A549 (cell line): ENCODE measurements at regions not wholly inside any gene's neighbourhood (a gene's known extent, or its start where the extent isn't known, plus 50 kb on each side); places are given as distances from the start of the nearest gene placed in this dataset.

Source experiments
- POLR2A ChIP-seq: IDR thresholded peaks from 2 replicates; pipeline ENCODE4 v1.6.1; 2012; ENCODE audit warnings: mild to moderate bottlenecking, low read length
- TP53 ChIP-seq: fragments of 250-450 bp; sonication (Bioruptor Pico); IDR thresholded peaks from 2 replicates; pipeline ENCODE4 v1.5.0; 2021; ENCODE audit warnings: mild to moderate bottlenecking, moderate library complexity
- TF ChIP-seq, protein P1 (sequence below): fragments of >200 bp; sonication (Bioruptor Twin); formaldehyde crosslinking; IDR thresholded peaks from 3 replicates; pipeline ENCODE4 v1.5.1; 2016
- TF ChIP-seq, protein P2 (sequence below): fragments of 450-650 bp; IDR thresholded peaks from 2 replicates; pipeline ENCODE4 v1.6.1; 2014; ENCODE audit warnings: antibody characterized with exemption
- TF ChIP-seq, protein P3 (sequence below): fragments of 200-600 bp; sonication (generic); IDR thresholded peaks from 2 replicates; pipeline ENCODE4 v1.6.1; 2016; ENCODE audit warnings: antibody characterized with exemption, mild to moderate bottlenecking, moderate library complexity

DNA sequence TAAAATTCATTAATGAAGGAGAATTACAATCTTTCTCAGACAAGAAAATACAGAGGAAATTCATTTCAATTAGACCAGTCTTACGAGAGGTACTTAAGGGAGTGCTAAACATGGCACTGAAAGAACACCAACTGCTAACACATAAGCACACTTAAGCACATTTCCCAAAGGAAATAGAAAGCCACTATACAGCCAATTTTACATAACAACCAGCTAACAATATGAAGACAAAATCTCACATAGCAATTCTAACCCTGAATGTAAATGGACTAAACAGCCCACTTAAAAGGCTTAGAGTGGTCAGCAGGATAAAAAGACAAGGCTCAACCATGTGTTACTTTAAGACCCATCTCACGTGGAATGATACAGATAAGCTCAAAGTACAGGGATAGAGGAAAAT lies 339.5 kb upstream of the LUZP2 start:
- TF ChIP-seq, protein P1, sequence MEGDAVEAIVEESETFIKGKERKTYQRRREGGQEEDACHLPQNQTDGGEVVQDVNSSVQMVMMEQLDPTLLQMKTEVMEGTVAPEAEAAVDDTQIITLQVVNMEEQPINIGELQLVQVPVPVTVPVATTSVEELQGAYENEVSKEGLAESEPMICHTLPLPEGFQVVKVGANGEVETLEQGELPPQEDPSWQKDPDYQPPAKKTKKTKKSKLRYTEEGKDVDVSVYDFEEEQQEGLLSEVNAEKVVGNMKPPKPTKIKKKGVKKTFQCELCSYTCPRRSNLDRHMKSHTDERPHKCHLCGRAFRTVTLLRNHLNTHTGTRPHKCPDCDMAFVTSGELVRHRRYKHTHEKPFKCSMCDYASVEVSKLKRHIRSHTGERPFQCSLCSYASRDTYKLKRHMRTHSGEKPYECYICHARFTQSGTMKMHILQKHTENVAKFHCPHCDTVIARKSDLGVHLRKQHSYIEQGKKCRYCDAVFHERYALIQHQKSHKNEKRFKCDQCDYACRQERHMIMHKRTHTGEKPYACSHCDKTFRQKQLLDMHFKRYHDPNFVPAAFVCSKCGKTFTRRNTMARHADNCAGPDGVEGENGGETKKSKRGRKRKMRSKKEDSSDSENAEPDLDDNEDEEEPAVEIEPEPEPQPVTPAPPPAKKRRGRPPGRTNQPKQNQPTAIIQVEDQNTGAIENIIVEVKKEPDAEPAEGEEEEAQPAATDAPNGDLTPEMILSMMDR: no peak
- no peak for TF ChIP-seq POLR2A
- TF ChIP-seq, protein P2, sequence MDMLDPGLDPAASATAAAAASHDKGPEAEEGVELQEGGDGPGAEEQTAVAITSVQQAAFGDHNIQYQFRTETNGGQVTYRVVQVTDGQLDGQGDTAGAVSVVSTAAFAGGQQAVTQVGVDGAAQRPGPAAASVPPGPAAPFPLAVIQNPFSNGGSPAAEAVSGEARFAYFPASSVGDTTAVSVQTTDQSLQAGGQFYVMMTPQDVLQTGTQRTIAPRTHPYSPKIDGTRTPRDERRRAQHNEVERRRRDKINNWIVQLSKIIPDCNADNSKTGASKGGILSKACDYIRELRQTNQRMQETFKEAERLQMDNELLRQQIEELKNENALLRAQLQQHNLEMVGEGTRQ: no peak
- TF ChIP-seq, protein P3, sequence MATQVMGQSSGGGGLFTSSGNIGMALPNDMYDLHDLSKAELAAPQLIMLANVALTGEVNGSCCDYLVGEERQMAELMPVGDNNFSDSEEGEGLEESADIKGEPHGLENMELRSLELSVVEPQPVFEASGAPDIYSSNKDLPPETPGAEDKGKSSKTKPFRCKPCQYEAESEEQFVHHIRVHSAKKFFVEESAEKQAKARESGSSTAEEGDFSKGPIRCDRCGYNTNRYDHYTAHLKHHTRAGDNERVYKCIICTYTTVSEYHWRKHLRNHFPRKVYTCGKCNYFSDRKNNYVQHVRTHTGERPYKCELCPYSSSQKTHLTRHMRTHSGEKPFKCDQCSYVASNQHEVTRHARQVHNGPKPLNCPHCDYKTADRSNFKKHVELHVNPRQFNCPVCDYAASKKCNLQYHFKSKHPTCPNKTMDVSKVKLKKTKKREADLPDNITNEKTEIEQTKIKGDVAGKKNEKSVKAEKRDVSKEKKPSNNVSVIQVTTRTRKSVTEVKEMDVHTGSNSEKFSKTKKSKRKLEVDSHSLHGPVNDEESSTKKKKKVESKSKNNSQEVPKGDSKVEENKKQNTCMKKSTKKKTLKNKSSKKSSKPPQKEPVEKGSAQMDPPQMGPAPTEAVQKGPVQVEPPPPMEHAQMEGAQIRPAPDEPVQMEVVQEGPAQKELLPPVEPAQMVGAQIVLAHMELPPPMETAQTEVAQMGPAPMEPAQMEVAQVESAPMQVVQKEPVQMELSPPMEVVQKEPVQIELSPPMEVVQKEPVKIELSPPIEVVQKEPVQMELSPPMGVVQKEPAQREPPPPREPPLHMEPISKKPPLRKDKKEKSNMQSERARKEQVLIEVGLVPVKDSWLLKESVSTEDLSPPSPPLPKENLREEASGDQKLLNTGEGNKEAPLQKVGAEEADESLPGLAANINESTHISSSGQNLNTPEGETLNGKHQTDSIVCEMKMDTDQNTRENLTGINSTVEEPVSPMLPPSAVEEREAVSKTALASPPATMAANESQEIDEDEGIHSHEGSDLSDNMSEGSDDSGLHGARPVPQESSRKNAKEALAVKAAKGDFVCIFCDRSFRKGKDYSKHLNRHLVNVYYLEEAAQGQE: no peak
- no peak for TF ChIP-seq TP53 (CRISPR knock-in tag)
